GM12878 (cell line): ENCODE measurements at regions not wholly inside any gene's neighbourhood (a gene's known extent, or its start where the extent isn't known, plus 50 kb on each side); places are given as distances from the start of the nearest gene placed in this dataset.

Source experiments
- ATAC-seq: fragments of 200-7000 bp; cut with Tn5 transposase; 3 replicates; pipeline ENCODE4 v1.9.1; 2020; ENCODE audit warnings: mild to moderate bottlenecking, moderate library complexity
- BruUV-seq: library from RNA; stranded (reverse); fragments of 400-500 nt; replicated peaks from 2 replicates; lab custom pipeline; 2021; lab: Mats Ljungman, UMichigan
- CTCF ChIA-PET: fragments of 300-600 bp; sonication (Branson Sonifier 250); formaldehyde crosslinking; extraction: SDS; loops from one replicate; lab custom pipeline; 2021; ENCODE audit warnings: inconsistent platforms; lab: Yijun Ruan, JAX
- POLR2A ChIA-PET: fragments of 350-600 bp; formaldehyde crosslinking; extraction: SDS; loops from one replicate; lab custom pipeline; 2021; ENCODE audit warnings: inconsistent platforms; lab: Charles Lee
- RAD21 ChIA-PET: fragments of 300-600 bp; sonication (Branson Sonifier 250); formaldehyde crosslinking; loops from one replicate; lab custom pipeline; 2023; ENCODE audit warnings: antibody characterized with exemption; ENCODE audit not compliant: unreplicated experiment; lab: Charles Lee
- SMC1A ChIA-PET: fragments of 300-600 bp; sonication (Branson Sonifier 250); formaldehyde crosslinking; loops from one replicate; lab custom pipeline; 2023; ENCODE audit not compliant: unreplicated experiment, uncharacterized antibody; lab: Charles Lee
- DNase-seq: peaks from one replicate; pipeline ENCODE4 v3.0.0-alpha.2; 2011; ENCODE audit warnings: low read depth, low spot score
- FAIRE-seq: peaks from 3 replicates; lab custom pipeline; 2011; peaks lifted over from hg19 to GRCh38; lab: Jason Lieb, UNC
- H2AFZ ChIP-seq: 2 replicates; pipeline ENCODE4 v1.6.0; 2011; ENCODE audit warnings: low read depth, low read length, control low read depth; ENCODE audit not compliant: control insufficient read depth
- H3K27ac ChIP-seq: 2 replicates; pipeline ENCODE4 v1.5.1; 2011; ENCODE audit warnings: control low read depth; ENCODE audit not compliant: control insufficient read depth, insufficient read depth
- H3K27me3 ChIP-seq, 2 experiments: replicated peaks in 1 of 2; 2 replicates each; pipeline versions ENCODE4 v1.6.0 to v1.6.1; 2011; ENCODE audit warnings: low read length in 1 of 2; ENCODE audit not compliant: control insufficient read depth in 2 of 2, insufficient read depth in 2 of 2
- H3K36me3 ChIP-seq, 2 experiments: 2 replicates each; pipeline ENCODE4 v1.5.1; 2011; ENCODE audit warnings: low read length in 1 of 2; ENCODE audit not compliant: control insufficient read depth in 2 of 2, insufficient read depth in 2 of 2
- H3K4me1 ChIP-seq: 2 replicates; pipeline ENCODE4 v1.6.1; 2011; ENCODE audit warnings: mild to moderate bottlenecking, low read length, moderate library complexity, mixed read lengths; ENCODE audit not compliant: control insufficient read depth, insufficient read depth
- H3K4me2 ChIP-seq: 2 replicates; pipeline ENCODE4 v1.6.0; 2011; ENCODE audit warnings: control low read depth; ENCODE audit not compliant: control insufficient read depth, insufficient read depth
- H3K4me3 ChIP-seq: fragments of 200-600 bp; sonication (generic); 2 replicates; pipeline ENCODE4 v1.5.1; 2016
- H3K79me2 ChIP-seq: 2 replicates; pipeline ENCODE4 v1.6.0; 2011; ENCODE audit warnings: low read length; ENCODE audit not compliant: control insufficient read depth, insufficient read depth
- H3K9ac ChIP-seq: 2 replicates; pipeline ENCODE4 v1.8.0; 2011; ENCODE audit warnings: low read length, control low read depth, mixed read lengths; ENCODE audit not compliant: control insufficient read depth, insufficient read depth
- H3K9me3 ChIP-seq: replicated peaks from 3 replicates; pipeline ENCODE4 v1.5.1; 2011; ENCODE audit warnings: mild to moderate bottlenecking, low read length; ENCODE audit not compliant: control insufficient read depth, insufficient read depth
- H4K20me1 ChIP-seq: 2 replicates; pipeline ENCODE4 v1.6.0; 2011; ENCODE audit not compliant: control insufficient read depth, insufficient read depth
- CREM ChIP-seq: IDR thresholded peaks from 2 replicates; pipeline ENCODE4 v1.6.1; 2014; ENCODE audit warnings: antibody characterized with exemption, low read depth
- JUND ChIP-seq: IDR thresholded peaks from 2 replicates; pipeline ENCODE4 v1.6.1; 2012; ENCODE audit warnings: low read depth, mild to moderate bottlenecking, low read length, improper control_type of control experiment, moderate library complexity
- POLR2AphosphoS2 ChIP-seq: IDR thresholded peaks from 2 replicates; pipeline ENCODE4 v1.6.1; 2011; ENCODE audit warnings: low read depth, mild to moderate bottlenecking, low read length, improper control_type of control experiment, moderate library complexity
- RB1 ChIP-seq: fragments of 450-650 bp; formaldehyde crosslinking; IDR thresholded peaks from 2 replicates; pipeline ENCODE4 v1.6.1; 2017; ENCODE audit warnings: mild to moderate bottlenecking, borderline replicate concordance
- SMARCA5 ChIP-seq: fragments of 450-650 bp; IDR thresholded peaks from 2 replicates; pipeline ENCODE4 v1.6.1; 2017; ENCODE audit warnings: mild to moderate bottlenecking
- SREBF1 ChIP-seq: IDR thresholded peaks from 2 replicates; pipeline ENCODE4 v1.6.1; 2012; ENCODE audit warnings: mild to moderate bottlenecking, low read length
- TCF7 ChIP-seq: IDR thresholded peaks from 2 replicates; pipeline ENCODE4 v1.6.1; 2014; ENCODE audit warnings: antibody characterized with exemption, borderline replicate concordance
- in situ Hi-C: fragments of 300-500 bp; cut with MboI; formaldehyde crosslinking; loops from 9 replicates; pipeline ENCODE4 v1.14.3; 2018; ENCODE audit warnings: mixed read lengths
- intact Hi-C: fragments of 100-400 bp; cut with micrococcal nuclease; formaldehyde crosslinking; loops from one replicate; pipeline ENCODE4 v1.14.2; 2022; ENCODE audit not compliant: unreplicated experiment
- TF ChIP-seq, protein P1 (sequence below): fragments of 450-650 bp; IDR thresholded peaks from 2 replicates; pipeline ENCODE4 v1.6.1; 2017; ENCODE audit warnings: mild to moderate bottlenecking
- TF ChIP-seq, protein P2 (sequence below): IDR thresholded peaks from 2 replicates; pipeline ENCODE4 v1.6.1; 2012; ENCODE audit warnings: low read length, inconsistent platforms

DNA sequence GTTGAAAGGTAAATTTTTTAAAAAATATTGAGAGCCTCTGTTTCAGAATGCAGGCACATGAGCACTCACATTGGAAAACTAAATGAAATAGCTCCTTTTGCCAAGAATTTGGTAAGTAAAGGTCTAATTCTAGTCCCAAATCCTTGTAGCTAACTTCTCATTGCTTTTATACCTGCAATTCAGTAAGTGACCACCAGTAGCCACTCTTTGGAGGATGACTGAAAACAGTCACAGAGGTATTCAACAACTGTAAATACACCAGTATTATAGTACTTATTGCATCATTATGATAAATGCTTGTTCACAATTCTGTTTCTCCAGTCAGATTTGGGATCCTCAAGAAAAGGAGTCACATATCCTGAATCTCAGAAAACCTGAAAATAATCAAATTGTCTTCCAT is 562.4 kb upstream of the CDH11 start:
- no peak for ATAC-seq
- Histone ChIP-seq H3K36me3 (no peaks in the 10 kb centered on the region), H3K4me3 (no peak overlapping the region), H3K4me1 (no peaks in the 10 kb centered on the region), H2AFZ (no peak overlapping the region), H3K79me2 (no peaks in the 10 kb centered on the region), H3K4me2 (no peak overlapping the region), H4K20me1 (no peaks in the 10 kb centered on the region), H3K9me3 (no peaks in the 10 kb centered on the region), H3K27me3 (no peaks in the 10 kb centered on the region), H3K9ac (no peak overlapping the region), H3K27ac (no peak overlapping the region)
- no peak for DNase-seq
- TF ChIP-seq JUND = no peak
- TF ChIP-seq, protein P1, sequence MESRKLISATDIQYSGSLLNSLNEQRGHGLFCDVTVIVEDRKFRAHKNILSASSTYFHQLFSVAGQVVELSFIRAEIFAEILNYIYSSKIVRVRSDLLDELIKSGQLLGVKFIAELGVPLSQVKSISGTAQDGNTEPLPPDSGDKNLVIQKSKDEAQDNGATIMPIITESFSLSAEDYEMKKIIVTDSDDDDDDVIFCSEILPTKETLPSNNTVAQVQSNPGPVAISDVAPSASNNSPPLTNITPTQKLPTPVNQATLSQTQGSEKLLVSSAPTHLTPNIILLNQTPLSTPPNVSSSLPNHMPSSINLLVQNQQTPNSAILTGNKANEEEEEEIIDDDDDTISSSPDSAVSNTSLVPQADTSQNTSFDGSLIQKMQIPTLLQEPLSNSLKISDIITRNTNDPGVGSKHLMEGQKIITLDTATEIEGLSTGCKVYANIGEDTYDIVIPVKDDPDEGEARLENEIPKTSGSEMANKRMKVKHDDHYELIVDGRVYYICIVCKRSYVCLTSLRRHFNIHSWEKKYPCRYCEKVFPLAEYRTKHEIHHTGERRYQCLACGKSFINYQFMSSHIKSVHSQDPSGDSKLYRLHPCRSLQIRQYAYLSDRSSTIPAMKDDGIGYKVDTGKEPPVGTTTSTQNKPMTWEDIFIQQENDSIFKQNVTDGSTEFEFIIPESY = no peak
- TF ChIP-seq RB1 = no peak
- no peak for TF ChIP-seq SMARCA5
- TF ChIP-seq, protein P2, sequence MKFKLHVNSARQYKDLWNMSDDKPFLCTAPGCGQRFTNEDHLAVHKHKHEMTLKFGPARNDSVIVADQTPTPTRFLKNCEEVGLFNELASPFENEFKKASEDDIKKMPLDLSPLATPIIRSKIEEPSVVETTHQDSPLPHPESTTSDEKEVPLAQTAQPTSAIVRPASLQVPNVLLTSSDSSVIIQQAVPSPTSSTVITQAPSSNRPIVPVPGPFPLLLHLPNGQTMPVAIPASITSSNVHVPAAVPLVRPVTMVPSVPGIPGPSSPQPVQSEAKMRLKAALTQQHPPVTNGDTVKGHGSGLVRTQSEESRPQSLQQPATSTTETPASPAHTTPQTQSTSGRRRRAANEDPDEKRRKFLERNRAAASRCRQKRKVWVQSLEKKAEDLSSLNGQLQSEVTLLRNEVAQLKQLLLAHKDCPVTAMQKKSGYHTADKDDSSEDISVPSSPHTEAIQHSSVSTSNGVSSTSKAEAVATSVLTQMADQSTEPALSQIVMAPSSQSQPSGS = no peak
- TF ChIP-seq CREM = no peak
- no peak for TF ChIP-seq POLR2AphosphoS2
- no peak for TF ChIP-seq SREBF1
- TF ChIP-seq TCF7 = no peak
- no TSS peak for BruUV-seq
- ChIA-PET CTCF (no interaction called here), POLR2A (no interaction called here), RAD21 (no interaction called here), SMC1A (no interaction called here)
- intact Hi-C loops (no loop called here), in situ Hi-C loops (no loop called here)
- no peak for FAIRE-seq
